ENCODE measurements at regions not wholly inside any gene's neighbourhood (a gene's known extent, or its start where the extent isn't known, plus 50 kb on each side); places are given as distances from the start of the nearest gene placed in this dataset.

DNA sequence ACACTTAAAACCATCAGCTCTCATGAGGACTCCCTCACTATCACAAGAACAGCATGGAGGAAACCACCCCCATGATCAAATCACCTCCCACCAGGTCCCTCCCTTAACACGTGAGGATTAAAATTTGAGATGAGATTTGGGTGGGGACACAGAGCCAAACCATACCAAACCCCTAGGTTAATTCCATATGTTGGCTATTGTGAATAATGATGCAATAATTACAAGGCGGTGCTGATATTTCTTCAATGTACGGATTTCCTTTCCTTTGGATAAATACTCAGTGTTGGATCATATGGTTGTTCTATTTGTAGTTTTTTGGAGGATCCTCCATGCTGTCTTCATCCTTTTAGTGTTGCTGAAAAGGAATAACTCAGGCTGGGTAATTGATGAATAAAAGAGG lies 652.1 kb upstream of the PKDCC start:
- H3K27me3 ChIP-seq (ENCODE audit: insufficient read depth, low read length) = no peaks in the 10 kb centered on the region
- H3K9me3 Mint-ChIP-seq = peaks cover 0 to 22% (median 8%) of the 10 kb centered on the region in 8 donors
- no peak overlapping the region for H3K4me3 ChIP-seq (ENCODE audit: low read length in 2 of 2)
- no peaks in the 10 kb centered on the region for H3K9me3 ChIP-seq (ENCODE audit: control insufficient read depth in 1 of 2, low read length in 2 of 2)
- no peaks in the 10 kb centered on the region for H3K27me3 Mint-ChIP-seq
- no peaks in the 10 kb centered on the region for H3K36me3 Mint-ChIP-seq
- no peaks in the 10 kb centered on the region for H3K4me1 ChIP-seq (ENCODE audit: insufficient read depth, low read length)
- ChIA-PET CTCF (ENCODE audit: partially characterized antibody) (interaction anchor here (0.6 kb wide), 1 partner anchor 23 kb away, joined by 3 read pairs; no protein-coding TSS in a partner anchor), POLR2A (ENCODE audit: partially characterized antibody) (no interaction called here)
- no peak overlapping the region for H3K27ac ChIP-seq (ENCODE audit: low read depth, low read length)
- H3K4me3 Mint-ChIP-seq = no peak overlapping the region
- H3K36me3 ChIP-seq (ENCODE audit: insufficient read depth, low read length) = no peaks in the 10 kb centered on the region
- intact Hi-C loops (cut with micrococcal nuclease) = no loop called here
- no peaks in the 10 kb centered on the region for H3K4me1 Mint-ChIP-seq
- DNase-seq = no peak
- no peak overlapping the region for H3K27ac Mint-ChIP-seq

GRCh38 chr2:41399437-41400087 lies 648.3 kb upstream of the PKDCC start:
- Histone ChIP-seq H3K9me3 (ENCODE audit: control insufficient read depth in 1 of 2, low read length in 2 of 2) (no peaks in the 10 kb centered on the region), H3K4me1 (ENCODE audit: insufficient read depth, low read length) (no peaks in the 10 kb centered on the region), H3K4me3 (ENCODE audit: low read length in 2 of 2) (no peak overlapping the region), H3K27me3 (ENCODE audit: insufficient read depth, low read length) (no peaks in the 10 kb centered on the region), H3K36me3 (ENCODE audit: insufficient read depth, low read length) (no peaks in the 10 kb centered on the region), H3K27ac (ENCODE audit: low read depth, low read length) (no peak overlapping the region)
- Mint-ChIP-seq H3K27ac (no peak overlapping the region), H3K36me3 (no peaks in the 10 kb centered on the region), H3K9me3 (peaks cover 0 to 19% (median 8%) of the 10 kb centered on the region in 8 donors), H3K4me1 (no peaks in the 10 kb centered on the region), H3K27me3 (no peaks in the 10 kb centered on the region), H3K4me3 (no peak overlapping the region)
- POLR2A ChIA-PET (ENCODE audit: partially characterized antibody) = no interaction called here
- intact Hi-C loops (cut with micrococcal nuclease) = no loop called here
- no peak for DNase-seq
- CTCF ChIA-PET (ENCODE audit: partially characterized antibody) = no interaction called here

- Histone ChIP-seq H3K4me3 (ENCODE audit: low read length in 2 of 2) (no peak overlapping the region), H3K27ac (ENCODE audit: low read depth, low read length) (no peak overlapping the region), H3K27me3 (ENCODE audit: insufficient read depth, low read length) (no peaks in the 10 kb centered on the region), H3K36me3 (ENCODE audit: insufficient read depth, low read length) (no peaks in the 10 kb centered on the region), H3K4me1 (ENCODE audit: insufficient read depth, low read length) (no peaks in the 10 kb centered on the region), H3K9me3 (ENCODE audit: control insufficient read depth in 1 of 2, low read length in 2 of 2) (no peaks in the 10 kb centered on the region)
- Mint-ChIP-seq H3K27ac (no peak overlapping the region), H3K27me3 (no peaks in the 10 kb centered on the region), H3K36me3 (no peaks in the 10 kb centered on the region), H3K4me1 (no peaks in the 10 kb centered on the region), H3K9me3 (peaks cover 0 to 19% (median 7%) of the 10 kb centered on the region in 8 donors), H3K4me3 (no peak overlapping the region)
- CTCF ChIA-PET (ENCODE audit: partially characterized antibody) = no interaction called here
- POLR2A ChIA-PET (ENCODE audit: partially characterized antibody) = no interaction called here
- DNase-seq = no peak
- intact Hi-C loops (cut with micrococcal nuclease) = no loop called here
Measured at GRCh38 chr2:41400088-41400665, 647.6 kb upstream of the PKDCC start.

DNA sequence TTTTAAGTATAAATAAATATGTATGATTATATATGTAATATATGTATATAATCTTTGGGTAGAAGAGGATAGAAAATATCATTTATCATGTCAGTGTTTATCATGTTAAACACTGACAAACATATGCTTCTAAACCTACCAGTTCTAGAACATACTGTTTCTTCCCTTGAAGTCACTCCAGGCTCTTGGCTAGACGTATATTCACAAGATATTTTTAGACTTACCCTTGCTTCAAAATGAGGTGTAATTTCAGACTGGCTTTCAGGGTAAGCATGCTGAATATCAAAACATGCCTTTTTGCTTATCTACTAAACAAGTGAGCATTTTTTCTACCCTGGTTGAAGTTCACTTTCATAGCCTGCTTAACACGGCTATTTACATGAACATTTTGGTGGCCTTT lies 642.4 kb upstream of the PKDCC start:
- Mint-ChIP-seq H3K4me1 (no peaks in the 10 kb centered on the region), H3K27me3 (peaks cover 0 to 2% of the 10 kb centered on the region in 2 donors), H3K9me3 (peaks cover 0 to 3% (median under 1%) of the 10 kb centered on the region in 8 donors), H3K36me3 (no peaks in the 10 kb centered on the region), H3K27ac (no peak overlapping the region), H3K4me3 (no peak overlapping the region)
- intact Hi-C loops (cut with micrococcal nuclease) = no loop called here
- Histone ChIP-seq H3K4me1 (ENCODE audit: insufficient read depth, low read length) (no peaks in the 10 kb centered on the region), H3K36me3 (ENCODE audit: insufficient read depth, low read length) (no peaks in the 10 kb centered on the region), H3K27ac (ENCODE audit: low read depth, low read length) (no peak overlapping the region), H3K27me3 (ENCODE audit: insufficient read depth, low read length) (no peaks in the 10 kb centered on the region), H3K9me3 (ENCODE audit: control insufficient read depth in 1 of 2, low read length in 2 of 2) (no peaks in the 10 kb centered on the region), H3K4me3 (ENCODE audit: low read length in 2 of 2) (no peak overlapping the region)
- CTCF ChIA-PET (ENCODE audit: partially characterized antibody) = no interaction called here
- no peak for DNase-seq
- POLR2A ChIA-PET (ENCODE audit: partially characterized antibody) = no interaction called here

DNA sequence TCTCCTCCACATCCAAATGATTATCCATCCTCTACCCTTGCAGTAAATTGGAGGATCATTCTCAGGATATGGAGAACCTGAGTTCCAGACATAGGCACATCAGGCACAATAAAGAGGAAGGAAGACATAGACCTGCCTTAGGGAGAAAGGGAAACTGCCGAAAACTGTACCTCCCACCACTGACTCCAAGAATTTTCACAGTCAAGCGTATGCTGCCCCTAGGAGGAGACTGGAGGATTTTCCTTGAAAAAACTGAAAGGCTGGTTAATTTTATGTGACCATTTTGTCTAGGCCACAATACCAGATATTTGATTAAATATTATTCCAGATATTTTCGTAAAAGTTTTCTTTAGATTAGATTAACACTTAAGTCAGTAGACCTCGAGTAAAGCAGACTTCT lies 638.5 kb upstream of the PKDCC start:
- intact Hi-C loops (cut with micrococcal nuclease) = no loop called here
- Histone ChIP-seq H3K9me3 (ENCODE audit: control insufficient read depth in 1 of 2, low read length in 2 of 2) (no peaks in the 10 kb centered on the region), H3K36me3 (ENCODE audit: insufficient read depth, low read length) (no peaks in the 10 kb centered on the region), H3K27ac (ENCODE audit: low read depth, low read length) (no peak overlapping the region), H3K4me1 (ENCODE audit: insufficient read depth, low read length) (no peaks in the 10 kb centered on the region), H3K4me3 (ENCODE audit: low read length in 2 of 2) (no peak overlapping the region), H3K27me3 (ENCODE audit: insufficient read depth, low read length) (no peaks in the 10 kb centered on the region)
- Mint-ChIP-seq H3K4me1 (no peaks in the 10 kb centered on the region), H3K27me3 (peaks cover 0 to 2% of the 10 kb centered on the region in 2 donors), H3K9me3 (peaks cover 0 to 5% (median 3%) of the 10 kb centered on the region in 8 donors), H3K27ac (no peak overlapping the region), H3K4me3 (no peak overlapping the region), H3K36me3 (no peaks in the 10 kb centered on the region)
- ChIA-PET CTCF (ENCODE audit: partially characterized antibody) (no interaction called here), POLR2A (ENCODE audit: partially characterized antibody) (no interaction called here)
- no peak for DNase-seq

DNA sequence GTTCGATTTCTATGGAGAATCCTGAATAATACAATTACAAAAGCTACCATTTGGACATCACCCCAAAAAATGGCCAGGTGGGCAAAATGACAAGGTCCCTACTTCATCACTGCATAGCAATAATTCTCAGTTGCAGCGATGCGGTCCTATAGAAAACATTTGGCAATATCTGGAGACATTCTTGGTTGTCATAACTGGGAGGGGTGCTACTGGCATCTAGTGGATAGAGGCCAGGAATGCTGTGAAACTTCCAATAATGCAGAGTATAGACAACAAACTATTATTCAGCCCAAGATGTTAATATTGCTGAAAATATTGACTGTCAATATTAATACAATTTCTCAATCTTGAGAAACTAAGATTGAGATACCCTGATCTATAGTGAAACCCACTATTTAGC lies 637.8 kb upstream of the PKDCC start:
- Histone ChIP-seq H3K4me3 (ENCODE audit: low read length in 2 of 2) (no peak overlapping the region), H3K36me3 (ENCODE audit: insufficient read depth, low read length) (no peaks in the 10 kb centered on the region), H3K4me1 (ENCODE audit: insufficient read depth, low read length) (no peaks in the 10 kb centered on the region), H3K9me3 (ENCODE audit: control insufficient read depth in 1 of 2, low read length in 2 of 2) (no peaks in the 10 kb centered on the region), H3K27ac (ENCODE audit: low read depth, low read length) (no peak overlapping the region), H3K27me3 (ENCODE audit: insufficient read depth, low read length) (no peaks in the 10 kb centered on the region)
- POLR2A ChIA-PET (ENCODE audit: partially characterized antibody) = no interaction called here
- DNase-seq = no peak
- intact Hi-C loops (cut with micrococcal nuclease) = no loop called here
- Mint-ChIP-seq H3K27ac (no peak overlapping the region), H3K4me1 (no peaks in the 10 kb centered on the region), H3K4me3 (no peak overlapping the region), H3K9me3 (peaks cover 0 to 5% (median 3%) of the 10 kb centered on the region in 8 donors), H3K27me3 (peaks cover 0 to 2% of the 10 kb centered on the region in 2 donors), H3K36me3 (no peaks in the 10 kb centered on the region)
- CTCF ChIA-PET (ENCODE audit: partially characterized antibody) = no interaction called here

- Mint-ChIP-seq H3K4me3 (no peak overlapping the region), H3K4me1 (no peaks in the 10 kb centered on the region), H3K36me3 (no peaks in the 10 kb centered on the region), H3K27me3 (peaks cover 0 to 2% of the 10 kb centered on the region in 2 donors), H3K9me3 (peaks cover 0 to 5% (median 2%) of the 10 kb centered on the region in 8 donors), H3K27ac (no peak overlapping the region)
- no peaks in the 10 kb centered on the region for H3K9me3 ChIP-seq (ENCODE audit: control insufficient read depth in 1 of 2, low read length in 2 of 2)
- no peak overlapping the region for H3K27ac ChIP-seq (ENCODE audit: low read depth, low read length)
- H3K4me1 ChIP-seq (ENCODE audit: insufficient read depth, low read length) = no peaks in the 10 kb centered on the region
- no peak for DNase-seq
- H3K27me3 ChIP-seq (ENCODE audit: insufficient read depth, low read length) = no peaks in the 10 kb centered on the region
- ChIA-PET POLR2A (ENCODE audit: partially characterized antibody) (no interaction called here), CTCF (ENCODE audit: partially characterized antibody) (no interaction called here)
- H3K4me3 ChIP-seq (ENCODE audit: low read length in 2 of 2) = no peak overlapping the region
- intact Hi-C loops (cut with micrococcal nuclease) = no loop called here
- no peaks in the 10 kb centered on the region for H3K36me3 ChIP-seq (ENCODE audit: insufficient read depth, low read length)
Measured at GRCh38 chr2:41413813-41414485, 633.9 kb upstream of the PKDCC start.

Data from CD4-positive, alpha-beta memory T cell (primary cell).